PC-9 (cell line): ENCODE measurements at regions not wholly inside any gene's neighbourhood (a gene's known extent, or its start where the extent isn't known, plus 50 kb on each side); places are given as distances from the start of the nearest gene placed in this dataset.

ENCODE experiments used
- CTCF ChIP-seq: fragments of 200-600 bp; sonication (generic); conservative IDR thresholded peaks from 2 replicates; pipeline ENCODE4 v1.6.1; 2017; ENCODE audit warnings: mixed run types, antibody characterized with exemption, mild to moderate bottlenecking, moderate library complexity
- EZH2 ChIP-seq: fragments of 200-600 bp; sonication (generic); IDR thresholded peaks from 2 replicates; pipeline ENCODE4 v1.8.0; 2017; ENCODE audit warnings: antibody characterized with exemption, low read depth

GRCh38 chr3:115469649-115470048, 153.7 kb upstream of the GAP43 start:
- no peak for TF ChIP-seq CTCF
- no peak for TF ChIP-seq EZH2
